Muscle of arm (tissue), 1 donor: ENCODE measurements at regions not wholly inside any gene's neighbourhood (a gene's known extent, or its start where the extent isn't known, plus 50 kb on each side); places are given as distances from the start of the nearest gene placed in this dataset.

Experiments used
- DNase-seq: peaks from one replicate; pipeline ENCODE4 v3.0.0-alpha.2; 2013

- no peak for DNase-seq
Measured at GRCh38 chr4:13930155-13930554, 302.6 kb upstream of the BOD1L1 start.

- DNase-seq: no peak
Measured at GRCh38 chr4:13933191-13933590, 305.7 kb upstream of the BOD1L1 start.

GRCh38 chr4:13938299-13938698, 310.8 kb upstream of the BOD1L1 start:
- no peak for DNase-seq

- no peak for DNase-seq
Measured at GRCh38 chr4:13940921-13941320, 313.4 kb upstream of the BOD1L1 start.

- no peak for DNase-seq
Measured at GRCh38 chr4:13942977-13943376, 315.5 kb upstream of the BOD1L1 start.

GRCh38 chr4:13944095-13944511, 316.6 kb upstream of the BOD1L1 start:
- DNase-seq: no peak

- DNase-seq: no peak
Measured at GRCh38 chr4:13947921-13948320, 320.4 kb upstream of the BOD1L1 start.

GRCh38 chr4:13950491-13950890, 323.0 kb upstream of the BOD1L1 start:
- DNase-seq: no peak

GRCh38 chr4:13953083-13953482, 325.6 kb upstream of the BOD1L1 start:
- DNase-seq: no peak

GRCh38 chr4:13955551-13955950, 328.0 kb upstream of the BOD1L1 start:
- DNase-seq: no peak

GRCh38 chr4:13956947-13957346, 329.4 kb upstream of the BOD1L1 start:
- no peak for DNase-seq

GRCh38 chr4:13957871-13958270, 330.3 kb upstream of the BOD1L1 start:
- DNase-seq: no peak

- no peak for DNase-seq
Measured at GRCh38 chr4:13963601-13964000, 336.1 kb upstream of the BOD1L1 start.

GRCh38 chr4:13966231-13967195, 339.0 kb upstream of the BOD1L1 start:
- DNase-seq: no peak

GRCh38 chr4:13968723-13969122, 341.2 kb upstream of the BOD1L1 start:
- no peak for DNase-seq

GRCh38 chr4:13970349-13970748, 342.8 kb upstream of the BOD1L1 start:
- no peak for DNase-seq

GRCh38 chr4:13977746-13978145, 350.2 kb upstream of the BOD1L1 start:
- DNase-seq: no peak

GRCh38 chr4:13980317-13981310, 353.1 kb upstream of the BOD1L1 start:
- DNase-seq: no peak

GRCh38 chr4:13981499-13981898, 354.0 kb upstream of the BOD1L1 start:
- DNase-seq: no peak

- DNase-seq: no peak
Measured at GRCh38 chr4:13982010-13982409, 354.5 kb upstream of the BOD1L1 start.

GRCh38 chr4:13983189-13983790, 355.8 kb upstream of the BOD1L1 start:
- DNase-seq: no peak
